OCI-LY7 (cell line): ENCODE measurements at regions not wholly inside any gene's neighbourhood (a gene's known extent, or its start where the extent isn't known, plus 50 kb on each side); places are given as distances from the start of the nearest gene placed in this dataset.

Experiments
- CTCF ChIP-seq: fragments of 200-600 bp; sonication (generic); conservative IDR thresholded peaks from 2 replicates; pipeline ENCODE4 v1.5.1; 2014; ENCODE audit warnings: mild to moderate bottlenecking, antibody characterized with exemption, low read length, moderate library complexity, mixed read lengths
- EZH2phosphoT487 ChIP-seq: fragments of 200-600 bp; sonication (generic); IDR thresholded peaks from 2 replicates; pipeline ENCODE4 v1.6.1; 2018; ENCODE audit warnings: low read depth, borderline replicate concordance, mild to moderate bottlenecking, mixed run types, antibody characterized with exemption, low read length, moderate library complexity, mixed read lengths

- no peak for TF ChIP-seq CTCF
- no peak for TF ChIP-seq EZH2phosphoT487
Observed at GRCh38 chr6:144580039-144580438, 294.9 kb downstream of the UTRN start.
